ENCODE measurements at regions not wholly inside any gene's neighbourhood (a gene's known extent, or its start where the extent isn't known, plus 50 kb on each side); places are given as distances from the start of the nearest gene placed in this dataset.
A peak's percentile ranks its signal among the peaks of the same experiment; 100 is the strongest.

DNA sequence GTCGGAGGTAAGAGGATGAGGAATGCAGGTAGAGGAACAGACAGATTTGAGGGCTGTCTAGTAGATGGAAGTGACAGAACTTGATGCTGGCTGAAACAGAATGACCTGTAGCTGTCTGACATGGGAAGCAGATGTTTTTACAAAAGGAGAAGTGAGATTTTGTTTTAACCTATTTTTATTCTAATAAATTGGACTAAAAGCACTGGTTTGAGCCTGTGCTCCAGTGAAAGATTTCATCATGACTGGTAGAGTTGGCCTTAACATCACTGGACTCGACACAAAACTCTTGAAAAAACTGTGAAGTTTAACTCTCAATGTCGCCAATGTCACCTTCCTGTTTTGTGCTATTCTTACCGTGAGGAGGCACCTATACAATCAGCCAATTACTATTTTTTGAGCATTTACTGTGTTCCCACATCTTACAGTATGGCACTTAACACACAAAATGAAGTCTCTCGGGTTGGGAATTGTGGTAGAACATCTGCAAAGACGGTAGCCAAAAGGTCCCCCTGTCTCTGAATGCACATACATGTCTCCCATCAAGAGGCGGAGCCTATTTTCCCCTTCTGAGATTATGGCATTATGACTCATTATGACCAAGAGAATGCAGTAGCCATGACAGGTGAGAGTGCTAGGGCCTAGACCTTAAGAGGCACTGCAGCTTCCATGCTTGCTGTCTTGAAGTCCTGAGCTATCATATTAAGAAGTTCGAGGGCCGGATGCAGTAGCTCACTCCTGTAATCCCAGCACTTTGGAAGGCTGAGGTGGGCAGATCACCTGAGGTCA lies 93.2 kb downstream of the FOXF2 start:
- no peak for DNase-seq (ENCODE audit: low read depth)

DNA sequence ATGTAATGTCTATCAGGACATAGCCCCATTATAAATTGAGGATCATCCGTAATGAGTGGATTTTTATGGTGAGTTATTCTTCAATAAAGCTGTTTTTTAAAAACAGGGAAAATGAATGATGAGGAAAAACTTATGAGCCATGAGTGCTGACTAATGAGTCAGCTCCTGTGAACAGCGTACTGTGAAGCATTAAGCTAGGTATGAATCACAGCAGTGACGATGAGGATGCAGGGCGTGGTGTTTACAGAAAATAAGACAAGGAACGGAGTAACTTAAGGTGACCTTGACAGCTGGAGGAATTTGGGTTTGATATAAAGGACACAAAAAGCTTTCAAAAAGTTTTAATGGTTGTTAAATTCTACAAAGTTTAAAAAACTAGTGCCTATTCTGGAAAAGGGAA lies 96.3 kb downstream of the FOXF2 start:
- DNase-seq (ENCODE audit: low read depth): no peak

DNA sequence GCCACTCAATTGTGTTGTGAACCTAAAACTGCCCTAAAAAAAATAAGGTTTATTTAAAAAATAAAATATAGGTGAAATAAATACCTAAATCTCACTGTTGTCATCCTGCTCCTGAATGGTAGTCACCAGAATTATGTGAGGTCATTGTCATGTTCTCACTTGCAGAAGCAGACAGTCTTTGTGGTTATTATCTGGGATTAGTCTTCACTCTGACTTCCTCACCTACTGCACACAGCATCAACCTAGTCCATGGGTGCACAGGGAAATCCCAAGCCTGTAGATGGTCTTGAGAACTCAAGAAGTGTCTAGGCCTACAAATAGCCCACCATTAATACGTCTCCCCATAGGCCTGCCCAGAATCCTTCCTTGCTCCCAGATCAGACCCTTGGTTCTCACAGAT lies 97.0 kb downstream of the FOXF2 start:
- no peak for DNase-seq (ENCODE audit: low read depth)

DNA sequence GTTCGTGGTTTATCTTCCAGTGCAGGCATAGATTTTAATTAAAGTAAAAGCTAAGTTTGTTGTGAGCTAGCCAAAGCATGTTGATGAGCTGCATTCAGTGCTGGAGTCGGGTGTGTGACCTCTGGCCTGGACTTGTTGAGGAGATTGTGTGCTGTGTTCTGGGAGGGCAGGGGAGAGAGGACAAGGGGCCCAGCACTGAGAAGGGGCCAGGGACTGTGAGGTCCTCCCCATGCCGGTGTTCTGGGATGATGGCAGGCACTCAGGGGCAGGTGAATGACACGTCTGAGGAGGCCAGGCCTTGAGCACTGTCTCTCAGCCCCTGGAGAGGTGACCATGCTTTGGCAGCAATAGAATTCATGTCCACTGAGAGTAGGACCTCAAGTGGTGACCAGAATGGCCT lies 97.9 kb downstream of the FOXF2 start:
- DNase-seq (ENCODE audit: low read depth): no peak

DNA sequence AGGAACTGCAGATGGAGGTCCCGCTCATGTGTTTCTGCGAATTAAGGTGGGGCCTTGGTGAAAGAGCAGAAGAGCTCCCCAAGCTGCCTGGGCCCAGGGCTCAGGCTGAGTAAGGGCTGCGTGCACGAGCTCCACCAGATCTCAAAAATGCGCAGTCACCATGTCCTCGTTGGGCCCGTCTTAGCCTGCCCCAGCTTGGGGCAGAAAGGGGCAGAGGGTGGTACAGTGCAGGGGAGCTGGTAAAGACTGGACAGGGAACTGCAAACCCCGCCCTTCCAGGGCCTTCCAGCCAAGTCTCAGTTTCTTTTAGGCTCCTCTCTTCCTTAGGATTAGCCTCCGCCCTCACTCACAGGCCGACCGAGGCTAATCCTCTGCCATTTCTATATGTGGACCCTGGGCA lies 101.6 kb downstream of the FOXF2 start:
- DNase-seq (ENCODE audit: low read depth): no peak

DNA sequence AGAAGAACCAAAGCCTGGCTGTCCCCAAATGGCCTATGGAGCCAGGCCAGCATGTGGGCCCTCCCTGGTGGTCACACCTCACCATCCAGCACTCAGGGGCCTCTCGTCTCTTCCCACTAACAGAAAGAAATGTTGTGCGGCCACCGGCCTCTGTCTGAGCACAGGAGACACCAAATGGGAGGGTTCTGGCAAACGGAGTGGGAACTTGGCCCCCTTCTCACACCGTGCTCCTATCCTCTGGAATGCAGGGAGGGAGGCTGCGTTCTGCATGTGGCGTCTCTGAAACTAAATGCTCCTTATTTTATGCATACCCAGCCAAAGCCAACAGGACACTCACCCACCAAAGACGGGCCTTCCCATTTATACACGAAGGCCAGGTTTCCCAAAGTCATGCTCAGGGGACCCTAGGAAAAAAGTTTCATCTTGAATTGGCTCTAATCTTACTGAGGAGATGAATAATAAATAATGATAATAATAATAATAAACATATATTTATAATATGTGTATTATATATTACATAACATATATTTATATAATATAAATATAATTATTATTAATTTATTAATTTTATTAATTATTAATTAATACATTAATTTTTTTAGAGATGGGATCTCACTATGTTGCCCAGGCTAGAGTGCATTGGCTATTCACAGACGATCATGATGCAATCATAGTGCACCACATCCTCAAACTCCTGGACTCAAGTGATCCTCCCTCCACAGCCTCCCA lies 102.4 kb downstream of the FOXF2 start:
- DNase-seq (ENCODE audit: low read depth): no peak

DNA sequence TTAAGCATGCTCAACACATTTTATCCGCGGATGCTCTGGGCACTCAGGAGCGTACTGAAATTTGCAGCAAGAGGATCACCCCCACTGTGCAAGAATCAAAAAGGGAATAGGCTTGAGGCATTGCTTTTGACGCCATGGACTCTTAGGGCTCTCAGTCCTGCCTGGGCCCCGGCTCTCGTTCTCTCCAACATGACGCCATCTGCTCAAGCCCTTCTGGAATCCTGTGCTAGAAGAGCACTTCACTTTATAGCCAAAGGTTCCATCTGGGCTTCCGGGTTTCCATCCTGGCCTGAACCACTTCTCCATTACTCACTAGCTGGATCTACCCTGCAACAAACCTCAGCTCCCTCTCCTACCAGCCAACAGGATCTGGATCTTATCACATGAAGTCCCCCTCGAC lies 105.3 kb downstream of the FOXF2 start:
- DNase-seq (ENCODE audit: low read depth): no peak

DNA sequence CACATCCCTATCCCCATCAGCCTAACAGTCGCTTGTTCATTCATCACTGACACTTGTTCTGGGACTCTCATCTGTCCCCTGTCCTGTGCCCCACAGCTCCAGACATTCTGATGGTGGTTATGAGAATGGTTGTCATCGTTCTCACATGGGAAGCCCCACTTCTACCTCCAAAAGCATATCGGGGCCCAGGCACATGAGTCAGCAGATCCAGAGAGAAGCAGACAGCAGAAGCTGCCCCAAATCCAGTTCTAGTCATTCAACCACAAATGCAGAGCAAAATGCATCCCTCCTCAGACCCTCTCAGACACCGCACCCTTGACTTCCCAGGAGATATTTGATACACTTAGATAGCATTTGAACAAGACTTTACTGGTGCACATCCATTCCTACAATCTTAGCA lies 106.0 kb downstream of the FOXF2 start:
- DNase-seq (ENCODE audit: low read depth): no peak

DNA sequence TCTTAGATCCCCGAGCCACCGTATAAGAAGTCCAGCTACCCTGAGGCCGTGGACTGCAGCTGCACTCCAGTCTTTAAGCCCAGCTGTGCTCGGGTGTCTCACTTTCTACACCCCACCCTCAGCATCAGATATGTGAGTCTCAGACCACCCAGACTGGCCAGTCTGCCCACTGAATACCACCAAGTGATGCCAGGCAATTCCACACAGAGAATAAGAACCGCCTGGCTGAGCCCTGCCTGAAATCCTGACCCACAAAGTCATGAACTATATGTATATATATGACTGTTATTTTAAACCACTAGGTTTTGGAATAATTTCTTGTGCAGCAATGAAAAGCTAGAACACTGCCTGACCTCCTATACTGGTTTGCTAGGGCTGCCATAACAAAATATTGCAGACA lies 106.7 kb downstream of the FOXF2 start:
- no peak for DNase-seq (ENCODE audit: low read depth)

DNA sequence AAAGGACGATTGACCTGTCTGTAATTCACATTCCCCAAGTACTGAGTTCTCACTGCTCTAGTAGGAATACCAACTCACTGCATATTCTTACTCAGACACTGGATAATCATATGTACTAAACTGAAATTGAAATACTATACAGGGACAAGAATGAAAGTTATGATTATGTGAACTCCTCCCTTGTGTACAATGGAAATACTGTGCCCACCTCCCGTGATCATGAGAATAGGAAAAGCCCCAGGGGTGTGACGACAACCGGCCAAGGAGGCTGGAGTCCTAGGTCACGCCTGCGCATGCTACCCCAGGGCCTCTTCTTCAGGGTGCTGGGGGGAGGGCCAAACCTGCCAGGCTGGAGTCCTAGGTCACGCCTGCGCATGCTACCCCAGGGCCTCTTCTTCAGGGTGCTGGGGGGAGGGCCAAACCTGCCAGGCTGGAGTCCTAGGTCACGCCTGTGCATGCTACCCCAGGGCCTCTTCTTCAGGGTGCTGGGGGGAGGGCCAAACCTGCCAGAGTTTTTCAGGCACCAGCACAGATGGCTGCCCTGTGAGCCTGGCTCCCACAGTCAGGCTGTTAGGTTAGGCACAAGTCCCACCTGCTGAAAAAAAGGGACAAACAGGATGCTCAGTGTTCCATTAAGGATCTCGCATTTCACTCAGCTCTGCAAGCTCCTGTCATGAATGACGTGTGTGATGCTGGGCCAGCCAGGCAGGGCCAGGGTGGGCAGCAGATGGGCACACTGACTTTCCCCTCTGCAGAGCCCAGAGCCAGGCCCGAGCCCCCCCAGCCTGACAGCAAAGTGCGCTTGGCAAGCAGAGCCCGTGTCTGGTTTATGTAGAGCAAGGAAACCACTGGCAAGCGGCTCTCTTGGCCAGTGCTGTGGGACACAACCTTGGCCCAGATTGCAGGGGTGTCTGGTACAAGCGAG lies 107.7 kb downstream of the FOXF2 start:
- no peak for DNase-seq (ENCODE audit: low read depth)

DNA sequence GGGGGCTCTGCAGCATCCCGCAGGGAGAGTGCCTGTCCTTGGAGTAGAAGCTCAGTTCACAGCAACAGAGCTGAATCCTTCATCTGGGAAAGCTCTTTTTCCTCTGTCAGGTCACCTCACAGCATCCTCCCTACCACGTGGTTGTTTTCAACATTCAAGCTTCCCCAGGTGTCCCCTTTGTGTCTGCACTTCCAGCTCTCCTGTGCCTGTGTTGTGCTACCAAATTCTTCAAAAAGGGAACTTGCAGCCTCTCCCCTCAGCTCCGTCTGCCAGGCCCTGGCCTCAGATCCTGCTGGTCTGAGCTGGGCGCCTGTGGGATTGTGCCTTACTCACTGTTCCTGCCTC lies 108.4 kb downstream of the FOXF2 start:
- DNase-seq (ENCODE audit: low read depth): no peak

DNA sequence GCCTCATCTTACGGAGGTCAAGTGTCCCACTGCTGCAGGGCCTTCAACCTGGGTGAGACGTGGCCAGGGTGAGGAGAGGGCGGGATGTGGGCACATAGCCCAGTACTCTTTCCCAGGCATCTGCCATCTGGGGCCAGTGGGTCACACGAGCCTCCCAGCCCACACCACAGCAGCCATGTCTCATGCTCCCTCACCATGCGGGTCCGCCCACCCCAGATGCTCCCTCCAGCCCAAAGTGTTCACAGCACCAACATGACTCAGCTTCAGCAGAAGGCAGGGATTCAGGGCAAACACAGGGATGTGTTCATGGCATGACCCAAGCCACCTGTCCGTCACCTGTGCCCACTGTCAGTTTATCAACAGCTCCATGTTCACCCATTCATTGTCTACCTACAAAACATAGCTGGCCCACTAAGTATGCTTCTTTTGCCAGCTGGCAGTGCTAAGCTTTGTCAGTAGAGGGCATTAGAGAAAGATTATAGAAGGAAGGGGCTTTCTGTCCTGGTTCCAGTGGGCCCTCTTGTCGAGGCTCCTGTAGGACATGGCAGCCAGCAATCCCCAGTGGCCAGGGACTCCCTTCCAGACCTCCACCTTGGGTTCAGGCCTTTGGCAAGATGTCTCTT lies 109.2 kb downstream of the FOXF2 start:
- no peak for DNase-seq (ENCODE audit: low read depth)

DNA sequence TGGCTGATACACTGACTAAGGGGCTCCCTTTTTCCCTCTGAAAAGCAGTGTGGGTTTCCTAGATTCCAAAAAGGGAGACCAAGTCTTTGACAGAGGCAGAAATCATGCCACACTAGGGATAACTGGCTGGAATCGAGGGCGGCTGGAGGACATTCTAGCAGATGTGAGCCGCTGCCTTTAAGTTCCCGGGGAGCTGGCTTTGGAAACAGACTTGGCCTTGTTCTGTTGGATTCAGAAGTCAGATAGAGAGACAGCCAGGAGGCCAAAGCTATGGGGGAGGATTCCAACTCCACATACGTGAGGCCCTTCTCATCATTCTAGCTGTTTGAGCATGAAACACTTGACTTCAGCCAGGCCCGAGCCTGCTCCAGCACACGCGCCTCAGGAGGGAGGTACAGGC lies 109.9 kb upstream of the FOXC1 start:
- DNase-seq (ENCODE audit: low read depth): peak; percentile 45

DNA sequence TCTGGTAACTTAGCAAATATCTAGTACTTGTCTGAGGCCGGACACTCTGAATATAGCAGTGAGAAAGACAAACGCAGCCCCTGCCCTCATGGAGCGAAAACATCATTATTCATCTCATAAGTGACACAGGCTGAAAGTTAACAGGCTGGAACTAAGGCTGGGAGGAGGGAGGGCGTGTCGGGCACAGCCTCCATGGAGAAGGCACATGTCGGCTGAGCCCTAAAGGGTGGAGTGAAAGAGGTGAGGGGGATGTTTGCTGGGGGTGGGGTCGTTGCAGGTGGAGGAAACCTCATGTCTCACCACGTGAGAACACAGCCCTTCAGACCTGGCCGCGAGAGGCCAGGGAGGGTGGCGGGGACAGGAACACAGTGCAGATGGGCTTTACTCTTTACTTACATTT lies 108.8 kb upstream of the FOXC1 start:
- no peak for DNase-seq (ENCODE audit: low read depth)

DNA sequence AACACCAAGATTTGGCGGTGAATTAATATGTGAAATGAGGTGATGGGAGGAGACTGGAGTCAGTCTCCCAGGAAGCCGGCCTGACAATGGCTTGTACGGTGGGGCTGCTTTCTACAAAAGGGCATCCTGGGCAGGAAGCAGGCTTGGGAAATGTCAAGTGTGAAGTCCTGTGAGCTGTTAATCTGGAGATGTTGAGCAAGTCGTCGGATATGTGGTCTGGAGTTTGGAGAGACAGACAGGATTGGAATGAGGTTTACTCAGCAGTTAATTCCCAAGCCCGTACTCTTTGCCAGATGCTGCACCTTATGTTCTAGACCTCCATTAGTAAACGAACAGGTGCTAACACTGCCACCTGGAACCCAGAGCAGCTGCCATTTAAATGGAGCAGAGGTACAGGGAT lies 107.7 kb upstream of the FOXC1 start:
- no peak for DNase-seq (ENCODE audit: low read depth)

DNA sequence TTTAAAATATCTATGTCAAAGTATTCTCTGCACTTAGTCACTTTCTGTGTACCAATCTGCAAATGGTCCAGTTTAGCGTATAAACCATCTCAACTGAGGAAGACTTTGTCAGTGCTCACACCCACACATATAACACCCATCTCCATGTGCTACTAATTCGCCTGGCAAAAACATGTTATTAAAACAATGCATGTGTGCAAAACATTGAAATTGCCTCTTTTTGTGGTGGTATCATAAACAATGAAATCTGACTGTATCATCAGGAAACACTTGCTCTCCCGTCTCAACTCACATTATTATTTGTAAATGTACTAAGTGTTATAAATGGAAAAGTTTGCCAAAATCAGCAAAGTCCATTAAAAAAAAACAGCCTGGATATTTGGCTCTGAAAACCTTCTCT lies 105.9 kb upstream of the FOXC1 start:
- DNase-seq (ENCODE audit: low read depth): no peak

DNA sequence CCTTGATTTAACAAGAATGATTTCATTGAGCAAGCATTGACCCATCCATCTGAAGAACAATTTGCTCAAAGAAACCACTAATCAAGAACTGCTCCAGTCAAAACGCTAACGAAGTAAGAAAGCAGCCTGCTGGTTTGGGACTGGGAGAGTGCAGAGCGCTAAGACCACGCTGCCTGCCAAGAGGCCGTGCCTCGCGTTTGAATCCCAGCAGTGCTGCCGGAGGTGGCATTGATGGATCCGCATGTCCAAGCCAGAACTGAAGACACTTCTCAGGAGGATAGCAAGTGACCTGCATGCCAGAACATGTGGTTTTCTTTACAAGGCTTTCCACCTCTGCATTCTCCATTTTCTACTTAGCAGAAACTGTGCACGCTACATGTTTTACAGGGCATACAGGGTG lies 105.2 kb upstream of the FOXC1 start:
- no peak for DNase-seq (ENCODE audit: low read depth)

DNA sequence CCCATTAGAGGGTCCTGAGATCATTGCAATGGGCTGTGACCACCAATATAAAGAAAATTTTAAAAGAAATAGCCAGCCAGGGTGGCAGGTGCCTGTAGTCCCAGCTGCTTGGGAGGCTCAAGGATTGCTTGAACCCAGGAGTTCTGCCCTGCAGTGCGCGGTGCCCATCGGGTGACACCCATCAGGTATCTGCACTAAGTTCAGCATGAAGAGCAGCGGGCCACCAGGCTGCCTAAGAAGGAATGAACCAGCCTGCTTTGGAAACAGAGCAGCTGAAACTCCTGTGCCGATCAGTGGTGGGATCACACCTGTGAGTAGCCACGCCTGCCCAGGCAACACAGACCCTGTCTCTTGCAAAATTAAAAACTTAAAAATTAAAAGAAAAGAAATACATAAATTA lies 102.5 kb upstream of the FOXC1 start:
- DNase-seq (ENCODE audit: low read depth): no peak

DNA sequence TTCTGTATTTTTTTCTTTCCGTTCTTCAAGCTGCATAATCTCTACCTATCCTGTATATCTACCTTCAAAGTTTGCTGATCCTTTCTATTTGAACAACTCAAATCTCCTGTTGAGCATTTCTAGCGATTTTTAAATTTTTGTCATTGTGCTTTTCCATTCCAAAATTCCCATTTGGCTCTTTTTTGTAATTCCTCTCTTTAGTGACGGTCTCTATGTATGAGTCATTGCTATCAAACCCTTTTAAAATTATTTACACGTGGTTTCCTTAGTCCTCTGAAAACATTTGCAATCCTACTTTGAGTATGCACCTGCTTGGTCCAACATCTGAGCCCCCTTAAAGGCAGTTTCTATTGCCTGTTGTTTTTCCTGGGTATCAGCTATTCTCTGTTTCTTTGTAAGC lies 100.5 kb upstream of the FOXC1 start:
- no peak for DNase-seq (ENCODE audit: low read depth)

DNA sequence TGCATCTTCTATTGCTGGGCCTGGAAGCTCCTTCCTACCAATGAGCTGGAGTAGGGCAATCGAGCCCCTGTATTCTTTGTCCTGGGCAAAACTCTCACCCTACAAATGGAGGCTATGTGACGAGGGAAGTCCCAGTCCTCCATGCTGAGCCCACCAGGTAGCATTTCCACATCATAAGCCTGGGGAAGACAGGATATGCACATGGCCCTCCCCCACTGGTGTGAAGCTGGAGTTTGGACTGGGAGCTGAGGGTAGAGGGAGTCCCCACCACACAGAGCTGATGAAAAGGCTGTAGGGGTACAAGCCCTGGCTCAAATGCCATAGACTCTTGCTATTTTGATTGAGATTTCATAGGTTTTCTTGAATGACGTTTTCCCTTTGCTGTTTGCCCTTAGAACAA lies 99.5 kb upstream of the FOXC1 start:
- no peak for DNase-seq (ENCODE audit: low read depth)

DNA sequence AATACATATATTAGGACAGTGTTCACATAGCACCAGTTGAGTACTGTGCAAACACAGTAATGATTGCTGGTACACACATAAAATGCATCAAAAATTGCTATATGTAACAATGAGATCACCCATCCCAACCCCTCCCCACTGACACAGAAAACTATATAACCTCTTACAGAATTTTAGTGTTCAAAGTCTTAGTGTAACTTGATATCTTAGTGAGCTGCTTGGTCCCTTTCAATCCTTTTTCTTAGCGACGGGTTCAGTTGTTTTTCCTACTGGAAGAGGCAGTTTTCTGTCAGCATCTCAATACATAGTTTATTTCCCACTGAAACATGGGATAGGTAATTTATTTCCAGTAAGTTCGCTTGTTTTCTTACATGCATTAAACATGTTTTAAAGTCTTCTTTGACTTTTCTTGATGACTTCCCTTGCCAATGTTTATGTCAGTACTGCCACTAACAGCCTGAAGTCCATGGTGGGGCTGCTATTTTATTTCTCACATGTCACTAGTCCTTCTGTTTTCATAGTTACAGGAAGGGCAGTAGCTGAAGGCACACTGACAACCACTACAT lies 96.4 kb upstream of the FOXC1 start:
- DNase-seq (ENCODE audit: low read depth): no peak

DNA sequence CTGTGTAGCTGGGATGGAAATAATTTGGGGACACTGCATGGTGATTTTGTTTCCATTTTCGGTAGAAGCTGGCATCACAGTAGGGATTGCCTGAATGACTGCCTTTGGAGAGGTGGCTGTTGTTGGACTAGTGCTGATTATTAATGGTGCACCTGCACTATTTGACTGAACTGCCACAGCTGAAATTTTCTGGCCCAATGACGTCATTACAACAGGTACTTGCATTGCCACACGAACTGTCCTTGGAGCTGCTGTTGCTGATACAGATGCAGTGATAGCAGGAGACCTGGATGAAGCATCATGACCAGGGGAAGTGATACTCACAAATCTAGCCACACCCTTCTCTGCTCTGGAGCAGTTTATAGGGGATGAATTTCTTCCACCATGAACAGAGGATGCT lies 95.6 kb upstream of the FOXC1 start:
- no peak for DNase-seq (ENCODE audit: low read depth)
